ENCODE measurements at regions not wholly inside any gene's neighbourhood (a gene's known extent, or its start where the extent isn't known, plus 50 kb on each side); places are given as distances from the start of the nearest gene placed in this dataset.

GRCh38 chr3:69442771-69443311 lies 57.0 kb upstream of the FRMD4B start:
- Mint-ChIP-seq H3K27me3 (ENCODE audit: low read depth in 3 of 3) (no peaks in the 10 kb centered on the region), H3K9me3 (peaks cover 0 to 4% (median 2%) of the 10 kb centered on the region in 7 donors), H3K36me3 (no peaks in the 10 kb centered on the region), H3K4me3 (no peak overlapping the region), H3K4me1 (peaks cover 11% of the 10 kb centered on the region), H3K27ac (no peak overlapping the region)
- H3K27me3 ChIP-seq (ENCODE audit: control insufficient read depth in 2 of 2, insufficient read depth in 2 of 2, low read length in 2 of 2): no peaks in the 10 kb centered on the region
- peaks cover 4 to 5% of the 10 kb centered on the region in 2 donors for H3K4me1 ChIP-seq (ENCODE audit: control insufficient read depth in 1 of 2, insufficient read depth in 2 of 2, low read length in 2 of 2)
- no peaks in the 10 kb centered on the region for H3K79me2 ChIP-seq (ENCODE audit: insufficient read depth, low read length)
- no peak overlapping the region for H3K27ac ChIP-seq (ENCODE audit: low read depth in 1 of 2, low read length in 2 of 2)
- no peak overlapping the region for H2AFZ ChIP-seq (ENCODE audit: insufficient read depth, low read depth, low read length, poor library complexity, severe bottlenecking)
- DNase-seq: no peak
- no peak overlapping the region for H3K4me2 ChIP-seq (replicated peaks; ENCODE audit: extremely low read depth, low read length, poor library complexity, severe bottlenecking)
- intact Hi-C loops (cut with micrococcal nuclease): no loop called here
- H3K36me3 ChIP-seq (replicated peaks in 1 of 2; ENCODE audit: control insufficient read depth in 1 of 2, insufficient read depth in 2 of 2, low read length in 2 of 2): no peaks in the 10 kb centered on the region
- no peak for TF ChIP-seq CTCF (IDR thresholded peaks at IDR 0.05)
- no CpG with 5 or more reads among the region's 2 CpGs for WGBS (ENCODE audit: insufficient coverage)
- H3K9me3 ChIP-seq (replicated peaks in 1 of 2; ENCODE audit: control insufficient read depth in 1 of 2, insufficient read depth in 1 of 2, low read length in 2 of 2): no peaks in the 10 kb centered on the region
- no peak overlapping the region for H3K4me3 ChIP-seq (replicated peaks in 1 of 3; ENCODE audit: low read depth in 2 of 3, low read length in 3 of 3)
- H3K9ac ChIP-seq (ENCODE audit: insufficient read depth, low read length, poor library complexity, severe bottlenecking): no peak overlapping the region
- H4K20me1 ChIP-seq (ENCODE audit: insufficient read depth, low read length): no peaks in the 10 kb centered on the region

- H3K9me3 Mint-ChIP-seq: peaks cover 0 to 4% (median 2%) of the 10 kb centered on the region in 7 donors
These were observed 55.8 kb upstream of the FRMD4B start for GRCh38 chr3:69441732-69442131.

More at GRCh38 chr3:69441732-69442131, 55.8 kb upstream of the FRMD4B start:
- H3K4me3 ChIP-seq (replicated peaks in 1 of 3; ENCODE audit: low read depth in 2 of 3, low read length in 3 of 3): no peak overlapping the region
- H3K79me2 ChIP-seq (ENCODE audit: insufficient read depth, low read length): no peaks in the 10 kb centered on the region
- H3K4me2 ChIP-seq (replicated peaks; ENCODE audit: extremely low read depth, low read length, poor library complexity, severe bottlenecking): no peak overlapping the region
- H4K20me1 ChIP-seq (ENCODE audit: insufficient read depth, low read length): no peaks in the 10 kb centered on the region
- intact Hi-C loops (cut with micrococcal nuclease): no loop called here
- no peaks in the 10 kb centered on the region for H3K27me3 ChIP-seq (ENCODE audit: control insufficient read depth in 2 of 2, insufficient read depth in 2 of 2, low read length in 2 of 2)
- no peak overlapping the region for H3K27ac ChIP-seq (ENCODE audit: low read depth in 1 of 2, low read length in 2 of 2)
- H3K4me1 ChIP-seq (ENCODE audit: control insufficient read depth in 1 of 2, insufficient read depth in 2 of 2, low read length in 2 of 2): peaks cover 4 to 5% of the 10 kb centered on the region in 2 donors
- Mint-ChIP-seq H3K4me3 (no peak overlapping the region), H3K27me3 (ENCODE audit: low read depth in 3 of 3) (no peaks in the 10 kb centered on the region), H3K27ac (no peak overlapping the region), H3K4me1 (peaks cover 13% of the 10 kb centered on the region), H3K36me3 (no peaks in the 10 kb centered on the region)
- TF ChIP-seq CTCF (IDR thresholded peaks at IDR 0.05): no peak
- no peak overlapping the region for H3K9ac ChIP-seq (ENCODE audit: insufficient read depth, low read length, poor library complexity, severe bottlenecking)
- WGBS (ENCODE audit: insufficient coverage): no CpG with 5 or more reads among the region's 2 CpGs
- no peaks in the 10 kb centered on the region for H3K9me3 ChIP-seq (replicated peaks in 1 of 2; ENCODE audit: control insufficient read depth in 1 of 2, insufficient read depth in 1 of 2, low read length in 2 of 2)
- no peak for DNase-seq
- no peaks in the 10 kb centered on the region for H3K36me3 ChIP-seq (replicated peaks in 1 of 2; ENCODE audit: control insufficient read depth in 1 of 2, insufficient read depth in 2 of 2, low read length in 2 of 2)
- H2AFZ ChIP-seq (ENCODE audit: insufficient read depth, low read depth, low read length, poor library complexity, severe bottlenecking): no peak overlapping the region

All from CD14-positive monocyte (primary cell).